Mesenchymal stem cell (in vitro differentiated cells and primary cell): ENCODE measurements at regions not wholly inside any gene's neighbourhood (a gene's known extent, or its start where the extent isn't known, plus 50 kb on each side); places are given as distances from the start of the nearest gene placed in this dataset.

Source experiments
- DNase-seq: peaks from one replicate; pipeline ENCODE4 v3.0.0-alpha.2; 2013
- H2AFZ ChIP-seq: one replicate; pipeline ENCODE4 v1.6.1; 2013; ENCODE audit warnings: low read depth, mild to moderate bottlenecking, control low read depth, inconsistent platforms, low read length, moderate library complexity
- H2AK5ac ChIP-seq: 2 replicates; pipeline ENCODE4 v1.6.1; 2013; ENCODE audit warnings: low read length, moderate library complexity, mild to moderate bottlenecking, inconsistent platforms; ENCODE audit not compliant: severe bottlenecking
- H2BK120ac ChIP-seq: one replicate; pipeline ENCODE4 v1.6.1; 2013; ENCODE audit warnings: low read depth, mild to moderate bottlenecking, inconsistent platforms, low read length, moderate library complexity
- H2BK12ac ChIP-seq, 2 experiments: one replicate each; pipeline ENCODE4 v1.6.1; 2013; ENCODE audit warnings: inconsistent platforms in 2 of 2, low read length in 2 of 2, mild to moderate bottlenecking in 2 of 2, moderate library complexity in 2 of 2, control low read depth in 1 of 2
- H2BK15ac ChIP-seq: one replicate; pipeline ENCODE4 v1.6.1; 2013; ENCODE audit warnings: mild to moderate bottlenecking, low read depth, inconsistent platforms; ENCODE audit not compliant: poor library complexity, severe bottlenecking
- H2BK5ac ChIP-seq: 2 replicates; pipeline ENCODE4 v1.6.1; 2013; ENCODE audit warnings: low read depth, mild to moderate bottlenecking, low read length, control low read depth, inconsistent platforms; ENCODE audit not compliant: poor library complexity, severe bottlenecking
- H3K14ac ChIP-seq, 2 experiments: one replicate each; pipeline ENCODE4 v1.6.1; 2013; ENCODE audit warnings: inconsistent platforms in 2 of 2, low read length in 2 of 2, control low read depth in 1 of 2, mild to moderate bottlenecking in 1 of 2, moderate library complexity in 1 of 2
- H3K18ac ChIP-seq, 2 experiments: one replicate each; pipeline ENCODE4 v1.6.1; 2013; ENCODE audit warnings: inconsistent platforms in 2 of 2, low read length in 2 of 2, control low read depth in 1 of 2, low read depth in 1 of 2, mild to moderate bottlenecking in 1 of 2
- H3K23ac ChIP-seq, 2 experiments: one replicate each; pipeline ENCODE4 v1.6.1; 2013; ENCODE audit warnings: inconsistent platforms in 2 of 2, low read length in 2 of 2, mild to moderate bottlenecking in 2 of 2, moderate library complexity in 2 of 2, control low read depth in 1 of 2
- H3K27ac ChIP-seq: 2 replicates; pipeline ENCODE4 v1.5.1; 2013; ENCODE audit warnings: mild to moderate bottlenecking, moderate library complexity, low read length, control low read depth, inconsistent platforms; ENCODE audit not compliant: poor library complexity, severe bottlenecking
- H3K27me3 ChIP-seq, 2 experiments: 2 replicates each; pipeline versions ENCODE4 v1.6.1 to v1.7.0; 2013; ENCODE audit warnings: low read length in 2 of 2, mild to moderate bottlenecking in 2 of 2, moderate library complexity in 2 of 2, control low read depth in 1 of 2, inconsistent platforms in 1 of 2; ENCODE audit not compliant: control insufficient read depth in 1 of 2, insufficient read depth in 1 of 2
- H3K36me3 ChIP-seq, 2 experiments: 2 replicates each; pipeline versions ENCODE4 v1.6.1 to v1.7.0; 2013; ENCODE audit warnings: low read length in 2 of 2, control low read depth in 1 of 2, inconsistent platforms in 1 of 2, low read depth in 1 of 2, mild to moderate bottlenecking in 1 of 2; ENCODE audit not compliant: insufficient read depth in 2 of 2, control insufficient read depth in 1 of 2
- H3K4ac ChIP-seq, 2 experiments: one replicate each; pipeline ENCODE4 v1.6.1; 2013; ENCODE audit warnings: inconsistent platforms in 2 of 2, low read length in 2 of 2, mild to moderate bottlenecking in 2 of 2, moderate library complexity in 2 of 2, control low read depth in 1 of 2, low read depth in 1 of 2
- H3K4me1 ChIP-seq: 2 replicates; pipeline ENCODE4 v1.6.1; 2013; ENCODE audit warnings: low read depth, low read length, control low read depth; ENCODE audit not compliant: control insufficient read depth, insufficient read depth
- H3K4me2 ChIP-seq: 2 replicates; pipeline ENCODE4 v1.6.1; 2013; ENCODE audit warnings: low read length, mild to moderate bottlenecking, inconsistent platforms; ENCODE audit not compliant: poor library complexity, severe bottlenecking
- H3K4me3 ChIP-seq, 2 experiments: 2 replicates each; pipeline versions ENCODE4 v1.5.1 to v1.7.0; 2013; ENCODE audit warnings: low read length in 2 of 2, mild to moderate bottlenecking in 2 of 2, control low read depth in 1 of 2, low read depth in 1 of 2; ENCODE audit not compliant: insufficient read depth in 1 of 2
- H3K79me1 ChIP-seq: replicated peaks from 2 replicates; pipeline ENCODE4 v1.6.1; 2013; ENCODE audit warnings: mild to moderate bottlenecking, control low read depth, low read length, inconsistent platforms; ENCODE audit not compliant: poor library complexity, severe bottlenecking
- H3K9ac ChIP-seq: 2 replicates; pipeline ENCODE4 v1.7.0; 2013; ENCODE audit warnings: mild to moderate bottlenecking, low read length, moderate library complexity
- H3K9me3 ChIP-seq: 2 replicates; pipeline ENCODE4 v1.7.0; 2013; ENCODE audit warnings: mild to moderate bottlenecking, low read length; ENCODE audit not compliant: control insufficient read depth
- H4K8ac ChIP-seq: one replicate; pipeline ENCODE4 v1.6.1; 2013; ENCODE audit warnings: inconsistent platforms, mild to moderate bottlenecking, low read length, moderate library complexity
- H4K91ac ChIP-seq: one replicate; pipeline ENCODE4 v1.6.1; 2013; ENCODE audit warnings: mild to moderate bottlenecking, low read length, inconsistent platforms
- WGBS: methylation state at CpG from one replicate; pipeline ENCODE4 v1.1.7; 2013; ENCODE audit warnings: mixed read lengths; 5-methylcytosine and 5-hydroxymethylcytosine counted together

GRCh38 chrX:69286565-69286906, 121.3 kb upstream of the PJA1 start:
- no peak overlapping the region for H2AFZ ChIP-seq
- no peak overlapping the region for H3K14ac ChIP-seq
- H3K9me3 ChIP-seq = no peaks in the 10 kb centered on the region
- H3K4ac ChIP-seq = no peak overlapping the region
- no peak overlapping the region for H3K9ac ChIP-seq
- no peak overlapping the region for H3K23ac ChIP-seq
- no peak overlapping the region for H4K91ac ChIP-seq
- H2AK5ac ChIP-seq = no peak overlapping the region
- H3K4me3 ChIP-seq = no peak overlapping the region
- DNase-seq = no peak
- no peak overlapping the region for H2BK15ac ChIP-seq
- no peak overlapping the region for H2BK120ac ChIP-seq
- no peak overlapping the region for H3K4me2 ChIP-seq
- H3K27ac ChIP-seq = no peak overlapping the region
- 65% methylated on average over 2 of the region's 6 CpGs for WGBS
- no peaks in the 10 kb centered on the region for H3K36me3 ChIP-seq
- H2BK12ac ChIP-seq = no peak overlapping the region
- no peak overlapping the region for H3K18ac ChIP-seq
- no peak overlapping the region for H4K8ac ChIP-seq
- peaks cover 5% of the 10 kb centered on the region for H3K4me1 ChIP-seq
- no peak overlapping the region for H2BK5ac ChIP-seq
- peaks cover 10 to 80% of the 10 kb centered on the region in 2 experiments for H3K27me3 ChIP-seq
- H3K79me1 ChIP-seq = no peaks in the 10 kb centered on the region

DNA sequence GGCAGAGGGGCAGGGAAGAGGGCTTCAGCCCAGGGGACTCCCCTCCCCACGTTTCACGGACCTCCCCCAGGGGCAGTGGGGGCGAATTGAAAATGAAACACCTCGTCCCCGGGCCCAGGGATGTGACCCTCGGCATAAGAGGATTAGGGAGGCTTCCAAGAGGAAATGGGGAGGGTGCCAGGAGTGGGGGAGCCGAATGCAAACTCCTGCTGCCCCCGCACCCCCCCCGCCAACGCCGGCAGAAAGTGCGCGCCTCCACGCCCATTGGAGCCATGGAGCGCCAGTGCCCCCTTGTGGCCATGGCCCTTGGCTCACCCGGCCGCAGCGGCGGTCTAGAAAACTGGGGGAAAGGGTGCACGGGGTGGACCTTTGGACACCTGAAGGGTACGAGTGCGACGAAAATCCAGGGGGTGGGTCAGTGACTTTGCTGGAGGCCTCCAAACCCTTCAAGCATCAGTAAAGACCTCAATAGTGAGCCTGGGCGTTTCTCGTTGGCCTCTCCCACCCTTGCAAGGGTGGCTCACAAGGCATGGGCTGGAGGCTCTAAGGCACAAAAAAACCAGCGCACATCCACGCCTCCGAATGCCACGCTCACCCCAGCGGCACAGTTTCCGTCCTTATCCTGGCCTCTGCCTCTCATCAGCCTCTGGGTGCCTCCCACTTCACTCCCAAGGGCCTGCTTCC, 120.8 kb upstream of the PJA1 start:
- Histone ChIP-seq H2BK5ac (no peak overlapping the region), H3K36me3 (no peaks in the 10 kb centered on the region), H3K4ac (no peak overlapping the region), H3K4me2 (peak overlapping the region; percentile 75), H2AFZ (no peak overlapping the region), H3K27me3 (peaks cover 14 to 80% of the 10 kb centered on the region in 2 experiments), H3K23ac (no peak overlapping the region), H4K8ac (no peak overlapping the region), H2BK15ac (no peak overlapping the region), H3K79me1 (no peaks in the 10 kb centered on the region), H2BK120ac (no peak overlapping the region), H2AK5ac (no peak overlapping the region), H3K27ac (no peak overlapping the region), H3K4me1 (peaks cover 5% of the 10 kb centered on the region), H4K91ac (no peak overlapping the region), H3K18ac (no peak overlapping the region), H3K9me3 (no peaks in the 10 kb centered on the region), H3K4me3 (peak overlapping the region in 1 of 2 experiments; percentile 73), H2BK12ac (peak overlapping the region in 1 of 2 experiments; percentile 31), H3K9ac (peak overlapping the region; percentile 59), H3K14ac (no peak overlapping the region)
- WGBS = 10% methylated on average over 11 of the region's 31 CpGs
- DNase-seq = peak; percentile 24

DNA sequence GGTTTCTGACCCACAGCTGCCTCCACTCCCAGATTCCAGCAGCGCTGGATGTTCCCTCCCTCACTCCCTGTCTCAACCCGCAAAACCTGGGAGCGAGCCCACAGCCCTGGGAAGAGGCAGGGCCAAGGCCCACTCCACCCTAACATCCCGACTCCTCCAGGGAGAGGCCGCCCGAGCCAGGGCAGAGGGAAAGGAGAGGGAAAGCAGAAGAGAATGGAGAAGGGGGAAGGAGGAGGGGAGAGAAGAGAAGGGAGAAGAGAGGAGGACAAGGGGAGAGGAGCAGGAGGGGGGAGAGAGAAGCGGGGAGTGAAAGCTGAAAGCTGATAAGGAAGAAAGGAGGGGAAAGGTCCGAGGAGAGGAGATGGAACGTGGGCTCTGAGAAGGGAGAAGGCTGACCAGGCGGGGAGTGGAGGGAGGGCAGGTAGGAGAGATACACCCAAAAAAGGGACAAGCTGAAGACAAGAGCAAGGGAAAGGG, 120.2 kb upstream of the PJA1 start:
- no peak overlapping the region for H2BK120ac ChIP-seq
- DNase-seq = no peak
- peak overlapping the region in 1 of 2 experiments; percentile 73 for H3K4me3 ChIP-seq
- no peak overlapping the region for H3K23ac ChIP-seq
- H2AFZ ChIP-seq = no peak overlapping the region
- H4K91ac ChIP-seq = no peak overlapping the region
- H3K36me3 ChIP-seq = no peaks in the 10 kb centered on the region
- H3K4me1 ChIP-seq = peaks cover 5% of the 10 kb centered on the region
- no peak overlapping the region for H2BK15ac ChIP-seq
- no peak overlapping the region for H3K14ac ChIP-seq
- peak overlapping the region; percentile 75 for H3K4me2 ChIP-seq
- H3K27ac ChIP-seq = no peak overlapping the region
- H3K9ac ChIP-seq = peak overlapping the region; percentile 59
- no peak overlapping the region for H2AK5ac ChIP-seq
- no peaks in the 10 kb centered on the region for H3K9me3 ChIP-seq
- no peak overlapping the region for H2BK5ac ChIP-seq
- peaks cover 14 to 81% of the 10 kb centered on the region in 2 experiments for H3K27me3 ChIP-seq
- peak overlapping the region in 1 of 2 experiments; percentile 31 for H2BK12ac ChIP-seq
- WGBS = 32% methylated on average over 4 of the region's 10 CpGs
- no peak overlapping the region for H4K8ac ChIP-seq
- H3K4ac ChIP-seq = no peak overlapping the region
- no peaks in the 10 kb centered on the region for H3K79me1 ChIP-seq
- no peak overlapping the region for H3K18ac ChIP-seq

DNA sequence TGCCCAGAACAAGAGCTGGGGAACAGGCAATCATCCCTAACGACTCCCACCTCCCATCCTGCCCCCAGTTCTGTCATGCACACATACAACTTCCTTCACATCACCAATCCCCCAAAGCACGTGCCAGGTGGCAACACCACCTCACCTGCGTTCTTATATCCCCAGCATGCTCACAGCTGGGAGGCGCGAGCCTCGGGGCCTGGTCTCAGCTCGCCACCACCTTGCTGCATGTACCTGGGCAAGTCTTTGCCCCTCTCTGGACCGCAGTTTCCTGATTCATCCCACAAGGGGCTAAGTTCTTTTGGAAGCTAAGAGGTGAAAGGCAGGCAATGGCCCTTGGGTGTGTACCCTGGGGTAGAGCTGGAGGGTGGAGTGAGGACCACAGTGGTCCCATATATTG, 119.2 kb upstream of the PJA1 start:
- H3K18ac ChIP-seq = no peak overlapping the region
- H3K36me3 ChIP-seq = no peaks in the 10 kb centered on the region
- WGBS = 88% methylated on average over 4 of the region's 8 CpGs
- H2AK5ac ChIP-seq = no peak overlapping the region
- H3K4me2 ChIP-seq = no peak overlapping the region
- no peak overlapping the region for H3K9ac ChIP-seq
- H3K27ac ChIP-seq = no peak overlapping the region
- no peak overlapping the region for H2BK15ac ChIP-seq
- no peak overlapping the region for H2BK5ac ChIP-seq
- H3K4me1 ChIP-seq = peaks cover 5% of the 10 kb centered on the region
- no peak overlapping the region for H2AFZ ChIP-seq
- H4K91ac ChIP-seq = no peak overlapping the region
- H3K4ac ChIP-seq = no peak overlapping the region
- no peaks in the 10 kb centered on the region for H3K79me1 ChIP-seq
- H3K14ac ChIP-seq = no peak overlapping the region
- peak overlapping the region; percentile 13 for H4K8ac ChIP-seq
- no peak overlapping the region for H3K23ac ChIP-seq
- no peak overlapping the region for H2BK12ac ChIP-seq
- H3K9me3 ChIP-seq = no peaks in the 10 kb centered on the region
- no peak for DNase-seq
- H3K4me3 ChIP-seq = no peak overlapping the region
- no peak overlapping the region for H2BK120ac ChIP-seq
- peaks cover 10 to 80% of the 10 kb centered on the region in 2 experiments for H3K27me3 ChIP-seq
